ENCODE measurements at regions not wholly inside any gene's neighbourhood (a gene's known extent, or its start where the extent isn't known, plus 50 kb on each side); places are given as distances from the start of the nearest gene placed in this dataset.

DNA sequence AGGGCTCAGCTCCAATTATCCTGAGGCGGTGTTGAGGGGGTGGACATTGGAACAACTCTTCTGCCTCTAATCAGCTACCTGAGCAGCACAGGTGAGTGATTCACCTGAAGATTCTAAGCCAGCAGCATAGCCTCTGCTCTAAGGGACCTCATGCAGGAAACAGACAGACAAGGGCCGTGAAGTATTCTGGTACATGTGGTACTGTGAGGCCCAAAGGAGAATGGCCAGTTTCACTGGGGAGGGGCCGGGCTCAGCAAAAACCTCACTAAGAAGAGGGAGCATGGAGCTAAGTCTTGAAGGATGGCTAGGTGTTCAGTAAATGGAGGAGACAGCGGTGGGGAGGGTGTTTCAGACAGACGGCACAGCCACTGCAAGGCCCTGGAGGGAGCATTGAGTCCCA is 58.5 kb upstream of the CCDC167 start:
- H2AK5ac ChIP-seq (ENCODE audit: low read depth, low read length): no peak overlapping the region
- no peaks in the 10 kb centered on the region for H3K36me3 ChIP-seq (ENCODE audit: control insufficient read depth, insufficient read depth, low read length)
- H4K91ac ChIP-seq (ENCODE audit: insufficient read depth, low read depth, low read length): no peak overlapping the region
- H3K4me1 ChIP-seq (ENCODE audit: control insufficient read depth, insufficient read depth, low read length): peaks cover 11% of the 10 kb centered on the region
- no peaks in the 10 kb centered on the region for H3K79me1 ChIP-seq (ENCODE audit: low read depth in 1 of 2, low read length in 2 of 2)
- TF ChIP-seq RCOR1 (IDR thresholded peaks at IDR 0.05; ENCODE audit: insufficient replicate concordance, low read length): no peak
- no peak for TF ChIP-seq FOS (IDR thresholded peaks at IDR 0.05; ENCODE audit: low read depth, low read length)
- no peak for TF ChIP-seq POLR2A (IDR thresholded peaks at IDR 0.05; ENCODE audit: low read depth, low read length)
- no peak for TF ChIP-seq MAZ (IDR thresholded peaks at IDR 0.05; ENCODE audit: borderline replicate concordance, low read depth, low read length)
- no peak for TF ChIP-seq MAFK (IDR thresholded peaks at IDR 0.05; ENCODE audit: low read depth, low read length)
- TF ChIP-seq ELK1 (IDR thresholded peaks at IDR 0.05; ENCODE audit: borderline replicate concordance, low read depth, low read length): no peak
- no peak for TF ChIP-seq RAD21 (IDR thresholded peaks at IDR 0.05; ENCODE audit: low read length)
- TF ChIP-seq BHLHE40 (IDR thresholded peaks at IDR 0.05; ENCODE audit: low read depth, low read length): no peak
- no peak for TF ChIP-seq CTCF (conservative IDR thresholded peaks at IDR 0.05; ENCODE audit: low read depth, low read length)
- TF ChIP-seq USF2 (IDR thresholded peaks at IDR 0.05; ENCODE audit: low read depth, low read length): no peak
- peaks cover 7% of the 10 kb centered on the region; the same call in 1 of the 2 replicates for H3K9me1 ChIP-seq (ENCODE audit: insufficient read depth, low read length)
- H3K4ac ChIP-seq (ENCODE audit: low read depth, low read length): no peak overlapping the region
- H3K18ac ChIP-seq (ENCODE audit: low read depth, low read length): no peak overlapping the region
- dilution Hi-C loops (cut with HindIII; ENCODE audit: low sequenced_read_pairs, unreplicated experiment): no loop called here
- CTCF ChIA-PET: no interaction called here
- in situ Hi-C loops (cut with MboI; ENCODE audit: low sequenced_read_pairs): no loop called here
- H4K5ac ChIP-seq (ENCODE audit: low read depth, low read length): no peak overlapping the region
- no peak overlapping the region for H3K4me2 ChIP-seq (ENCODE audit: low read depth, low read length)
- POLR2A ChIA-PET (ENCODE audit: unreplicated experiment): no interaction called here
- ATAC-seq (ENCODE audit: low read depth): no peak
- H2BK5ac ChIP-seq (ENCODE audit: low read depth, low read length, poor library complexity, severe bottlenecking): no peak overlapping the region
- no peak overlapping the region for H2BK15ac ChIP-seq (ENCODE audit: low read depth, low read length)
- H2BK20ac ChIP-seq (ENCODE audit: low read depth, low read length): no peak overlapping the region
- BruUV-seq (replicated peaks): no TSS peak
- no peak overlapping the region for H3K9ac ChIP-seq (ENCODE audit: low read depth, low read length)
- no peak overlapping the region for H3K14ac ChIP-seq (replicated peaks; ENCODE audit: low read depth, low read length)
- peaks cover 3% of the 10 kb centered on the region for H3K9me3 ChIP-seq (ENCODE audit: control insufficient read depth, insufficient read depth, low read length)
- DNase-seq: no peak
- no peak overlapping the region for H3K4me3 ChIP-seq (ENCODE audit: insufficient read depth, low read depth, low read length)
- 80% methylated on average over 1 of the region's 5 CpGs; no CpG with 5 or more reads in 1 of the 2 experiments for WGBS, 2 experiments (ENCODE audit: extremely low coverage in 2 of 2, insufficient read length in 1 of 2)
- no peak overlapping the region for H3K23ac ChIP-seq (ENCODE audit: low read depth, low read length)
- H3K56ac ChIP-seq (ENCODE audit: extremely low read depth, insufficient read depth, low read length): no peak overlapping the region
- H2AK9ac ChIP-seq (replicated peaks; ENCODE audit: low read depth, low read length, poor library complexity): no peak overlapping the region
- peaks cover 15% of the 10 kb centered on the region for H3K27me3 ChIP-seq (ENCODE audit: control insufficient read depth, insufficient read depth, low read length)
- no peak overlapping the region for H4K8ac ChIP-seq (ENCODE audit: low read depth in 2 of 2, low read length in 2 of 2)
- H3K27ac ChIP-seq (ENCODE audit: insufficient read depth, low read length): no peak overlapping the region
- no peak overlapping the region for H2AFZ ChIP-seq (replicated peaks; ENCODE audit: low read length, poor library complexity)
- no peaks in the 10 kb centered on the region; the same call in 1 of the 2 replicates for H4K20me1 ChIP-seq (ENCODE audit: insufficient read depth, low read length)
- no peak overlapping the region for H2BK120ac ChIP-seq (ENCODE audit: low read depth, low read length)
- intact Hi-C loops (cut with micrococcal nuclease): no loop called here
